ENCODE measurements at regions not wholly inside any gene's neighbourhood (a gene's known extent, or its start where the extent isn't known, plus 50 kb on each side); places are given as distances from the start of the nearest gene placed in this dataset.

- TF ChIP-seq CREB5 (CRISPR knock-in tag; IDR thresholded peaks at IDR 0.05; ENCODE audit: low read depth) (no peak), PPARA (CRISPR knock-in tag; IDR thresholded peaks at IDR 0.05; ENCODE audit: borderline replicate concordance) (no peak), ESRRG (CRISPR knock-in tag; IDR thresholded peaks at IDR 0.05) (no peak), CSRNP3 (CRISPR knock-in tag; IDR thresholded peaks at IDR 0.05) (no peak), ZNF70 (CRISPR knock-in tag; IDR thresholded peaks at IDR 0.05) (no peak), ZNF565 (CRISPR knock-in tag; conservative IDR thresholded peaks at IDR 0.05; ENCODE audit: low read depth) (no peak), CSDC2 (CRISPR knock-in tag; IDR thresholded peaks at IDR 0.05) (no peak), SNAI2 (CRISPR knock-in tag; IDR thresholded peaks at IDR 0.05) (no peak), PATZ1 (CRISPR knock-in tag; IDR thresholded peaks at IDR 0.05; ENCODE audit: borderline replicate concordance) (no peak), TCF4 (CRISPR knock-in tag; IDR thresholded peaks at IDR 0.05; ENCODE audit: borderline replicate concordance) (no peak), RARB (CRISPR knock-in tag; IDR thresholded peaks at IDR 0.05) (no peak), ZC3H10 (CRISPR knock-in tag; IDR thresholded peaks at IDR 0.05) (no peak), BACH2 (CRISPR knock-in tag; IDR thresholded peaks at IDR 0.05; ENCODE audit: borderline replicate concordance) (no peak), POU6F1 (CRISPR knock-in tag; IDR thresholded peaks at IDR 0.05; ENCODE audit: borderline replicate concordance, low read depth) (no peak), ISL1 (CRISPR knock-in tag; IDR thresholded peaks at IDR 0.05) (no peak)
- no peak for ATAC-seq
Observed at GRCh38 chr2:144912206-144912605, 392.3 kb upstream of the ZEB2 start.

GRCh38 chr2:144905956-144906355 is 386.0 kb upstream of the ZEB2 start:
- TF ChIP-seq ARNTL (CRISPR knock-in tag; IDR thresholded peaks at IDR 0.05; ENCODE audit: borderline replicate concordance, low read depth) = no peak
- no peak for TF ChIP-seq CSDC2 (CRISPR knock-in tag; IDR thresholded peaks at IDR 0.05)
- TF ChIP-seq ZNF8 (CRISPR knock-in tag; IDR thresholded peaks at IDR 0.05) = no peak
- no peak for TF ChIP-seq RARB (CRISPR knock-in tag; IDR thresholded peaks at IDR 0.05)
- no peak for TF ChIP-seq ESRRG (CRISPR knock-in tag; IDR thresholded peaks at IDR 0.05)
- TF ChIP-seq PPARA (CRISPR knock-in tag; IDR thresholded peaks at IDR 0.05; ENCODE audit: borderline replicate concordance) = no peak
- no peak for TF ChIP-seq TOX (CRISPR knock-in tag; IDR thresholded peaks at IDR 0.05; ENCODE audit: borderline replicate concordance)
- TF ChIP-seq GLIS3 (CRISPR knock-in tag; IDR thresholded peaks at IDR 0.05) = no peak
- no peak for ATAC-seq

GRCh38 chr2:144904612-144905011 is 384.7 kb upstream of the ZEB2 start:
- no peak for TF ChIP-seq BACH2 (CRISPR knock-in tag; IDR thresholded peaks at IDR 0.05; ENCODE audit: borderline replicate concordance)
- TF ChIP-seq ZC3H10 (CRISPR knock-in tag; IDR thresholded peaks at IDR 0.05) = no peak
- no peak for TF ChIP-seq TCF4 (CRISPR knock-in tag; IDR thresholded peaks at IDR 0.05; ENCODE audit: borderline replicate concordance)
- no peak for TF ChIP-seq CSRNP3 (CRISPR knock-in tag; IDR thresholded peaks at IDR 0.05)
- TF ChIP-seq ZNF8 (CRISPR knock-in tag; IDR thresholded peaks at IDR 0.05) = no peak
- TF ChIP-seq TSHZ2 (CRISPR knock-in tag; IDR thresholded peaks at IDR 0.05) = no peak
- no peak for TF ChIP-seq GLIS3 (CRISPR knock-in tag; IDR thresholded peaks at IDR 0.05)
- no peak for TF ChIP-seq ARNTL (CRISPR knock-in tag; IDR thresholded peaks at IDR 0.05; ENCODE audit: borderline replicate concordance, low read depth)
- TF ChIP-seq ZNF70 (CRISPR knock-in tag; IDR thresholded peaks at IDR 0.05) = no peak
- no peak for TF ChIP-seq ZFP3 (CRISPR knock-in tag; IDR thresholded peaks at IDR 0.05)
- no peak for TF ChIP-seq POU6F1 (CRISPR knock-in tag; IDR thresholded peaks at IDR 0.05; ENCODE audit: borderline replicate concordance, low read depth)
- no peak for TF ChIP-seq PPARA (CRISPR knock-in tag; IDR thresholded peaks at IDR 0.05; ENCODE audit: borderline replicate concordance)
- no peak for TF ChIP-seq ZFP30 (CRISPR knock-in tag; IDR thresholded peaks at IDR 0.05)
- TF ChIP-seq PATZ1 (CRISPR knock-in tag; IDR thresholded peaks at IDR 0.05; ENCODE audit: borderline replicate concordance) = no peak
- no peak for ATAC-seq
